BJ (cell line): ENCODE measurements at regions not wholly inside any gene's neighbourhood (a gene's known extent, or its start where the extent isn't known, plus 50 kb on each side); places are given as distances from the start of the nearest gene placed in this dataset.
A peak's percentile ranks its signal among the peaks of the same experiment; 100 is the strongest.

ENCODE experiments used
- CTCF ChIA-PET: fragments of 350-600 bp; formaldehyde crosslinking; extraction: SDS; loops from one replicate; lab custom pipeline; 2021; ENCODE audit warnings: antibody characterized with exemption, inconsistent platforms; lab: Yijun Ruan, JAX
- POLR2A ChIA-PET: fragments of 300-600 bp; sonication (Branson Sonifier 250); formaldehyde crosslinking; extraction: SDS; loops from one replicate; lab custom pipeline; 2021; ENCODE audit warnings: antibody characterized with exemption; lab: Charles Lee
- DNase-seq: peaks from one replicate; pipeline ENCODE4 v3.0.0-alpha.2; 2011; ENCODE audit warnings: low read depth
- H3K27me3 ChIP-seq: 2 replicates; pipeline ENCODE4 v1.6.0; 2011; ENCODE audit warnings: low read length; ENCODE audit not compliant: control insufficient read depth, insufficient read depth
- H3K36me3 ChIP-seq: 2 replicates; pipeline ENCODE4 v1.5.1; 2011; ENCODE audit warnings: low read length; ENCODE audit not compliant: control insufficient read depth, insufficient read depth
- H3K4me3 ChIP-seq: 2 replicates; pipeline ENCODE4 v1.5.1; 2011; ENCODE audit warnings: low read depth, mild to moderate bottlenecking, control low read depth, low read length
- TF ChIP-seq, protein P1 (sequence below): IDR thresholded peaks from 2 replicates; pipeline ENCODE4 v1.5.1; 2011; ENCODE audit warnings: low read depth, mild to moderate bottlenecking, control low read depth, inconsistent platforms, low read length, moderate library complexity; ENCODE audit not compliant: insufficient read depth

GRCh38 chr2:207423886-207424285, 105.9 kb upstream of the CREB1 start:
- no peaks in the 10 kb centered on the region for H3K27me3 ChIP-seq
- no peak overlapping the region for H3K4me3 ChIP-seq
- ChIA-PET POLR2A (no interaction called here), CTCF (interaction anchor here (1.4 kb wide), 1 partner anchor 36 kb away, joined by 5 read pairs; no protein-coding TSS in a partner anchor)
- TF ChIP-seq, protein P1, sequence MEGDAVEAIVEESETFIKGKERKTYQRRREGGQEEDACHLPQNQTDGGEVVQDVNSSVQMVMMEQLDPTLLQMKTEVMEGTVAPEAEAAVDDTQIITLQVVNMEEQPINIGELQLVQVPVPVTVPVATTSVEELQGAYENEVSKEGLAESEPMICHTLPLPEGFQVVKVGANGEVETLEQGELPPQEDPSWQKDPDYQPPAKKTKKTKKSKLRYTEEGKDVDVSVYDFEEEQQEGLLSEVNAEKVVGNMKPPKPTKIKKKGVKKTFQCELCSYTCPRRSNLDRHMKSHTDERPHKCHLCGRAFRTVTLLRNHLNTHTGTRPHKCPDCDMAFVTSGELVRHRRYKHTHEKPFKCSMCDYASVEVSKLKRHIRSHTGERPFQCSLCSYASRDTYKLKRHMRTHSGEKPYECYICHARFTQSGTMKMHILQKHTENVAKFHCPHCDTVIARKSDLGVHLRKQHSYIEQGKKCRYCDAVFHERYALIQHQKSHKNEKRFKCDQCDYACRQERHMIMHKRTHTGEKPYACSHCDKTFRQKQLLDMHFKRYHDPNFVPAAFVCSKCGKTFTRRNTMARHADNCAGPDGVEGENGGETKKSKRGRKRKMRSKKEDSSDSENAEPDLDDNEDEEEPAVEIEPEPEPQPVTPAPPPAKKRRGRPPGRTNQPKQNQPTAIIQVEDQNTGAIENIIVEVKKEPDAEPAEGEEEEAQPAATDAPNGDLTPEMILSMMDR: no peak
- DNase-seq: peak; percentile 80
- H3K36me3 ChIP-seq: no peaks in the 10 kb centered on the region

DNA sequence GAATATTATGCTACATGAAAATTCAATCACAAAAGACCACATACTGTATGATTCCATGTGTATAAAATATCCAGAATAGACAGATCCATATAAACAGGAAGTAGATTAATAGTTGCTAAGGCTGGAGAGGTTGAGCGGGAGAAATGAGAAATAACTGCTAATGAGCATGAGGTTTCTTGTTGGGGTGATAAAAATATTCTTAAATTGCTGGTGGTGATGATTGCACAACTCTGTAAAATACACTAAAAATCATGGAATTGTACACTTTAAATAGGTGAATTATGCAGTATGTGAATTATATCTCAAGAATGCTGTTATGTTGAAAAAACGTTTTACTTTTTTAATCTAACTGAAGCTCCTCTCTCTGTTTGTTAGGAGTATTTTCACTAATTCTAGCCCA, 101.8 kb upstream of the CREB1 start:
- TF ChIP-seq, protein P1: no peak
- no peak for DNase-seq
- POLR2A ChIA-PET: no interaction called here
- H3K4me3 ChIP-seq: no peak overlapping the region
- H3K36me3 ChIP-seq: no peaks in the 10 kb centered on the region
- no peaks in the 10 kb centered on the region for H3K27me3 ChIP-seq
- CTCF ChIA-PET: no interaction called here

DNA sequence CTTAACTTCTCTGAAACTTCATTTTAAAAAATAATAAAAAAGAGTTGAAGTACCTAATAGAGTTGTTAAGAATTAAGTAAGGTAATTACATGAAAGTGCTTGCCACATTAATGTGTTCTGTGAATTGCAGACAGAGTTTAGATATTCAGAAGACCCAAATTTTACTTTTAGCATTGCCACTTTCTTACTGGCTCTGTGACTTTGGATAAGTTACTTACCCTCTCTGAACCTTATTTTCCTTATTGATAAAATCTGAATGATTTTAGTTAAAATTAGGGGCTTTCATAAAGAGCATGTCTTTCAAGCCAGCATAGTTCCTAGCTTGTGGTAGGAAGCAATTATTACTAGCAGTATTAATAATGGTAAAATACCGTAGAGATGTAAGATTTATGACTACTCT, 101.2 kb upstream of the CREB1 start:
- ChIA-PET CTCF (no interaction called here), POLR2A (no interaction called here)
- TF ChIP-seq, protein P1: no peak
- DNase-seq: no peak
- H3K4me3 ChIP-seq: no peak overlapping the region
- H3K27me3 ChIP-seq: no peaks in the 10 kb centered on the region
- no peaks in the 10 kb centered on the region for H3K36me3 ChIP-seq

DNA sequence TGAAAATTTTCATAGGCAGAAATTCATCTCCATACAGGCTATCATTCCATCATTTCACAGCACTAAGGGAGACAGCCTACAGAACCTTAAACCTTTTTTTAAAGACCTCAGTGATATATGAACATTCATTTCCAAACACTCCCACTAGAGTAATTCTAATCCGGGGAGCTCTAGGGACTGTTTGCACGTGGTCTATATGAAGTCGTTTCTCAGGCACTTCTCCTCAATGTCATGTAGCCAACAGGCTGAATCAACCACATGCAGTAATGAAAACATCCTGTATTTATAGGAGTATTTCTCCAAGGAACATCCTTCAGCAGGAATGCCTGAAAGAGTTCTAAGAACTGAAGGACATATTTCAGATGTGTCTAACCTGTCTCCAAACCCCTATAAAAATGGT, 97.3 kb upstream of the CREB1 start:
- CTCF ChIA-PET: interaction anchor here (1.6 kb wide), 1 partner anchor 27 kb away, joined by 3 read pairs; no protein-coding TSS in a partner anchor
- no peak for DNase-seq
- no peak overlapping the region for H3K4me3 ChIP-seq
- no peaks in the 10 kb centered on the region for H3K36me3 ChIP-seq
- POLR2A ChIA-PET: no interaction called here
- TF ChIP-seq, protein P1: no peak
- no peaks in the 10 kb centered on the region for H3K27me3 ChIP-seq

DNA sequence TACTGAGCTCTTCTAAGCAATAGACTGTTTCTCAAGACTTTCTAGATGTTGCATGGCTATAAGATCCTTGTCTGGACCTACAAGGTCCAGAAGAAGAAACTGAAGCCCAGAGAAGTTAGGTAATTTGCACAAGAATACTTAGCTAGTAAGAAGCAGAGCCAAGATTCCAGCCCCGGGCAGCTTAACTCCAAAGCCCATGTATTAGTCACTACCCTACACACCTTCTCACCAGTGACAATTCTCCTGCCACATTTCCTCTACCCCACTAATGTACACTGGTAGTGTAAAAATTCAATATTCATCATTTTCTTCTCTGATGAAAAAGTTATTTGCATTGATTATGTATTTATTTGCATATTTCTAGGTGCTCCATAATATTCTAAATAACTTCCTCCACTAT, 95.5 kb upstream of the CREB1 start:
- TF ChIP-seq, protein P1: no peak
- Histone ChIP-seq H3K4me3 (no peak overlapping the region), H3K36me3 (no peaks in the 10 kb centered on the region), H3K27me3 (no peaks in the 10 kb centered on the region)
- DNase-seq: no peak
- POLR2A ChIA-PET: no interaction called here
- CTCF ChIA-PET: interaction anchor here (1.0 kb wide), 1 partner anchor 452 kb away, joined by 3 read pairs; no protein-coding TSS in a partner anchor
